Muscle of back (tissue), 3 donors: ENCODE measurements at regions not wholly inside any gene's neighbourhood (a gene's known extent, or its start where the extent isn't known, plus 50 kb on each side); places are given as distances from the start of the nearest gene placed in this dataset.
"Not testable (repeated sequence)": the region's sequence is repeated elsewhere in the genome, so short reads cannot be mapped to it uniquely, and the experiment has no call there.

Experiments used
- DNase-seq, 3 donors: peaks; one replicate each; pipeline versions ENCODE4 v3.0.0 to v3.0.0-alpha.2; 2013

DNA sequence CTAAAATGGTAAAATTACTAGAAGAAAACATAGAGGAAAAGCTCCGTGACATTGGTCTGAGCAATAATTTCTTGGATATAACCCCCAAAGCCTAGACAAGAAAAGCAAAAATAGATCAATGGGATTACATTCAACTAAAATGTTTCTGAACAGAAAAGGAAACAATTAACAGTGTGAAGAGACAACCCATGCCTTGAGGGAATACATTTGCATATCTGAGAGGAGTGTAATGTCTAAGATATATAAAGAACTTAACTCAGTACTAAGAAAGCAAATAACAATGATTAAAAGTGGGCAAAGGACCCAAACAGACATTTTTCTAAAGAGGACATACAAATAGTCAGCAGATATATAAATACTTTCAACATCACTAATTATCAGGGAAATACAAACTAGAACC, 206.2 kb downstream of the VAPA start:
- DNase-seq = no peak

GRCh38 chr18:10120622-10121021, 206.8 kb downstream of the VAPA start:
- no peak for DNase-seq

GRCh38 chr18:10121028-10121427, 207.2 kb downstream of the VAPA start:
- DNase-seq = no peak

GRCh38 chr18:10121786-10122515, 208.1 kb downstream of the VAPA start:
- peak; percentile 47 to 82 (median 72) for DNase-seq

GRCh38 chr18:10122988-10123950, 209.5 kb downstream of the VAPA start:
- peak in 2 of 3 donors; percentile 49 for DNase-seq

DNA sequence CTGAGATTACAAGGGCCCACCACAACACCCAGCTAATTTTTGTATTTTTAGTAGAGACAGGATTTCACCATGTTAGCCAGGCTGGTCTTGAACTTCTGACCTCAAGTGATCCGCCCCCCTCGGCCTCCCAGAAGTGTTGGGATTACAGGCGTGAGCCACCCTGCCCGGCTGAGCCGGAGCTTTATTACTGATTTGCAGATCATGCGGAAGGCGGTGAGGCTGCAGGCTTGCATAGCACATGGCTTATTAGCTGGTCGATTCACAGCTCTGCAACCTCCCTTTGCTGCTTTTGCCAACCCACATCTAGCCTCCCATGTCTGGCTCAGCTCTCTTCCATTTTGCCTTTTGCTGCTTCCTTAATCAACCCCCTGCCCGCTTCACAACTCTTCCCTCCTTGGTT, 210.3 kb downstream of the VAPA start:
- no peak for DNase-seq

GRCh38 chr18:10124557-10124956, 210.7 kb downstream of the VAPA start:
- no peak for DNase-seq

- no peak for DNase-seq
Observed at GRCh38 chr18:10124967-10125366, 211.2 kb downstream of the VAPA start.

DNA sequence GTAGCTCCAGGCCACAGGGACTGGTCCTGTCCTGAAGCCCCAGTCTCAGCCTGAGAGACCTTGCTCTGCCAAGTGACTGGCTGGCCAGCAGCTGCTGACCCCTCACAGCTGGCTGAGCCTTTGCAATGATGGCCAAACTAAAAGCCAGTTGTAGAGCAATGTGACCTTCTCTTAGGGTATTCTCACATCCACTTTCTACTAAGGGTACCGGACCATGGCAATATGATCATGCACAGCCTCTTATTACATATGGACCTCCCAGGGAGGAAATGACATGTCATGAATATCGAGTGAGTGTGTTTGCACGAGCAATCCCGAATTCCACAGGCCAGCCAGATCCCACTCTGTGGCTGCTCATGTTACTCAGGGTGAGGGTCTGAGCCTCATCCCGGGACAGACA, 213.9 kb downstream of the VAPA start:
- no peak for DNase-seq

DNA sequence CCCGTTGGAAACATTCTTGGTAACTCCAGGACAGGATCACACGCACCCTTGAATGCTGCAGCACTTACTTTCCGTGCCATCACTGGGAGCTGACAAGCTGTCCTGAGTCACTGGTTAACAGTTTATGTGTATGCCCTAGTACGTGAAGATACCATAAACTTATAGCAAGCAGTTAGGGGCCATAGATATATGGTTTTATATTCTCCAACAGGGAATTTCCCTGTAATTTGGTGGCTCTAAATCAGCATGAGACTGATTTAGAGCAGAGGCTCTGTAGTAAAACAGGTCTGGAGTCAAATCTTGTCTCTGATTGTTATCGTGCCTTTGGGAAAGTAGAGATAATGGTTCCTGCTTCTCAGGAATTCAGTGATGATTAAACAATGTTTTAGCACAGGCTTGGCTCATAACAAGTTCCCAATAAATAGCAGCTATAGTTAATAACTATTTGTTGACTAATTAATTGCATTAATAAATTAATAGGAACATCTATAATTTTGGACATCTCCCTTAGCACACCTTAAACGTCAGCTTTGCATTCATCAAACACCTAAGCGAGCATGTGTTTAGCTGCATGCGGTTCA, 215.2 kb downstream of the VAPA start:
- no peak for DNase-seq

DNA sequence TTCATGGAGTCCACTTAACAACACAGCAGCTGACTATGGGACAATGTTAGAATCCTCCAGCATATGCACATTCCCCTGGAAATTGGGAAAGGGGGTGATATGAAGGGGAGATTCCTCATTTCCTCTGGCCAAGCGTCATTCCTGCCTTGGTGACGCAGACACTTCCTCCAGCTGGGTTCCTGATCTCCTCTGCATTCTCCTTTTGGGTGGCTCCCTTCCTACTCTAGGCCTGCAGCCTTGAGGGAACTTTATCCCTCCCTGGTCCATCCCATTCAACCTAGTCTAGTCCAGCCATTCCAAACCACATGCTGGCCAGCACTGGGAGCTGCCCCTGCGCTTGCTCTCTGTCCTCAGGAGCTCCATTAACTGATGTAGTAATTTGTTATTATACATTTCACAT, 216.8 kb downstream of the VAPA start:
- DNase-seq = no peak

DNA sequence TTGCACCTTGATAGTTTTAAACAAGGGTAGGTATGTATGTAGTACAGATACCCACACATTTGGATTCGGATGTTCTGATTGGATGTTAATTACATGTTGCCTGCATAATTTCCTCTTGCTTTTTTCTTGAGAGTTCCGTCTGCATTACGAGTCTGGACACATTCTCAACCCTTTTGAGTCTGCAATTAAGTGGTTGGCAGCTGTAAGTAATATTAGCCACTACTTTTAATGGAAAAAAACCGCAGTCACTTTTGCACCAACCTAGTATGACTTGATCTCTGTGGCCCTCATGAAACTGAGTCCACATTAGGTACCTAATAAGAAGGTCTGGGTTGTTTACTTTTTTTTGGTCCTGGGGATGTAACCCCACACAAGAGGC, 217.3 kb downstream of the VAPA start:
- no peak for DNase-seq

- peak in 2 of 3 donors; percentile 37 to 68 for DNase-seq
Observed at GRCh38 chr18:10131460-10132395, 217.9 kb downstream of the VAPA start.

GRCh38 chr18:10133516-10133915, 219.7 kb downstream of the VAPA start:
- no peak for DNase-seq

DNA sequence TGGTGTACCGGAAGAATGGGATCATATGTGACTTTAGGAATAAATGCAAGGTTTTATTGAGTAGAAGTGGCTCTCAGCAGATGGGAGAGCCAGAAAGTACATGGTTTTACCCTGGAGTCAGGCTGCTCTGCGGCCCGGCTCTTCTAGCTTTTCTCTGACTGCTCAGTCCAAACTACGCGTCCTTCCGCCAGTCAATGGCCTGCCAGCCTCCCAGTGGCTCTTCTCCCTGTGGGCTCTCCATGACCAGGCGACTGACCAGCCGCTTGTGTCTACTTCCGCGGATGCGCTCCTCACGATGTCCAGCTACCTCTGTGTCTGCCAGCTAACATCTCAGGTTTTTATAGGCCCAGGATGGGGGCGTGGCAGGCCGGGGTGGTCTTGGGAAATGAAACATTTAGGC, 220.4 kb downstream of the VAPA start:
- no peak for DNase-seq

DNA sequence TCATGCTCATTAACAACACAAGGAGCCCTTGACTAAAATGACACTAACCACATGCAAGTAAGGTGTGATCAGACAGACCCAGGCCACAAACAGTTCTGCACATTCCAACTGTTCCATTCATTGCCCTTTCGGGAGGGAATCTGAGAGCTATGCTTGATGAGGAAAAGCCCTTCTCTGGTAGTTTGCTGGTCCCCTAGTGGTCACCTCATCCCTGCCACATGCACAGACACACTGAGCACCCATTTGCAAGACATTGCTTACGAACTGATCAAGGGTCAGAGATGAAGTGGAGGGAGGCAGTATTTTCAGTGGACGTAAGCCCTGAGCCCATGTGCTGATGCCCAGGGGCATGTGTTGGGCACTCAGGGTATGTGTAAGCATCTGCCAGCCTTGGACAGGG, 220.9 kb downstream of the VAPA start:
- DNase-seq = not testable (repeated sequence)

- no peak for DNase-seq
Observed at GRCh38 chr18:10135302-10135926, 221.6 kb downstream of the VAPA start.

DNA sequence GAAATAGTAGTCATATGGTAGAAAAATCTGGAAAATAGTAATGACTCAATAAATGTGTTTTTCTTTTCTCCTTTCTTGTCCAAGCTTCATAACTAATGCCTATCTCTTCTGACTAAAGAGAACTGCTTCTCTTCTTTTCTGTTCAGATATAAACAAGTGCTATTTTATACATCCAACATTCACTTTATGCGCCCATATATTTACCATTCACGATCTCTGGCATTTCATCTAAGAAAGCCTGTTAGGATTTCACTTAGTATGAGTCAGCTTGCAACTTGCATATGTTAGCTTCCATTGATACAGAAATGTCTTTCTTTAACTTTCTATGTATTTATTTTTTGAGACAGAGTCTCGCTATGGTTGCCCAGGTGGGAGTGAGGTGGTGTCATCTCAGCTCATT, 224.9 kb downstream of the VAPA start:
- DNase-seq = no peak

- peak in 1 of 3 donors; percentile 49 for DNase-seq
Observed at GRCh38 chr18:10139783-10140410, 226.1 kb downstream of the VAPA start.

GRCh38 chr18:10140461-10141282, 226.9 kb downstream of the VAPA start:
- DNase-seq = no peak
